Dedifferentiated amniotic fluid mesenchymal stem cell (primary cell): ENCODE measurements at regions not wholly inside any gene's neighbourhood (a gene's known extent, or its start where the extent isn't known, plus 50 kb on each side); places are given as distances from the start of the nearest gene placed in this dataset.

Source experiments
- DNase-seq: peaks from one replicate; pipeline ENCODE4 v3.0.0-alpha.2; 2016; ENCODE audit errors: extremely low spot score

GRCh38 chr3:82287562-82287961 lies 526.1 kb upstream of the GBE1 start:
- DNase-seq = no peak

- DNase-seq = no peak
Observed at GRCh38 chr3:82281205-82281604, 519.8 kb upstream of the GBE1 start.

GRCh38 chr3:82276992-82277391 lies 515.5 kb upstream of the GBE1 start:
- no peak for DNase-seq

- DNase-seq = no peak
Observed at GRCh38 chr3:82274897-82275296, 513.5 kb upstream of the GBE1 start.

- no peak for DNase-seq
Observed at GRCh38 chr3:82265747-82266146, 504.3 kb upstream of the GBE1 start.

GRCh38 chr3:82262193-82262592 lies 500.7 kb upstream of the GBE1 start:
- no peak for DNase-seq

GRCh38 chr3:82261637-82262036 lies 500.2 kb upstream of the GBE1 start:
- DNase-seq = no peak

- DNase-seq = no peak
Observed at GRCh38 chr3:82261013-82261412, 499.6 kb upstream of the GBE1 start.

- DNase-seq = no peak
Observed at GRCh38 chr3:82259994-82260393, 498.5 kb upstream of the GBE1 start.

- DNase-seq = no peak
Observed at GRCh38 chr3:82240322-82240721, 478.9 kb upstream of the GBE1 start.

- DNase-seq = no peak
Observed at GRCh38 chr3:82236257-82236656, 474.8 kb upstream of the GBE1 start.

- DNase-seq = no peak
Observed at GRCh38 chr3:82229397-82229796, 468.0 kb upstream of the GBE1 start.

- no peak for DNase-seq
Observed at GRCh38 chr3:82224661-82225060, 463.2 kb upstream of the GBE1 start.

- DNase-seq = no peak
Observed at GRCh38 chr3:82222401-82222800, 461.0 kb upstream of the GBE1 start.

- no peak for DNase-seq
Observed at GRCh38 chr3:82217571-82217970, 456.1 kb upstream of the GBE1 start.

- no peak for DNase-seq
Observed at GRCh38 chr3:82208002-82208710, 446.7 kb upstream of the GBE1 start.

- no peak for DNase-seq
Observed at GRCh38 chr3:82202269-82202668, 440.8 kb upstream of the GBE1 start.

- DNase-seq = no peak
Observed at GRCh38 chr3:82201316-82201715, 439.9 kb upstream of the GBE1 start.

GRCh38 chr3:82198009-82198408 lies 436.6 kb upstream of the GBE1 start:
- no peak for DNase-seq

- no peak for DNase-seq
Observed at GRCh38 chr3:82196645-82197044, 435.2 kb upstream of the GBE1 start.

- no peak for DNase-seq
Observed at GRCh38 chr3:82194870-82195269, 433.4 kb upstream of the GBE1 start.

GRCh38 chr3:82186017-82186416 lies 424.6 kb upstream of the GBE1 start:
- DNase-seq = no peak

GRCh38 chr3:82179291-82179690 lies 417.8 kb upstream of the GBE1 start:
- DNase-seq = no peak

GRCh38 chr3:82178291-82178690 lies 416.8 kb upstream of the GBE1 start:
- no peak for DNase-seq
